Germinal center (tissue), 1 donor: ENCODE measurements at regions not wholly inside any gene's neighbourhood (a gene's known extent, or its start where the extent isn't known, plus 50 kb on each side); places are given as distances from the start of the nearest gene placed in this dataset.

ENCODE experiments used
- DNase-seq: peaks from one replicate; pipeline ENCODE4 v3.0.0; 2012; ENCODE audit warnings: mixed read lengths, low spot score

DNA sequence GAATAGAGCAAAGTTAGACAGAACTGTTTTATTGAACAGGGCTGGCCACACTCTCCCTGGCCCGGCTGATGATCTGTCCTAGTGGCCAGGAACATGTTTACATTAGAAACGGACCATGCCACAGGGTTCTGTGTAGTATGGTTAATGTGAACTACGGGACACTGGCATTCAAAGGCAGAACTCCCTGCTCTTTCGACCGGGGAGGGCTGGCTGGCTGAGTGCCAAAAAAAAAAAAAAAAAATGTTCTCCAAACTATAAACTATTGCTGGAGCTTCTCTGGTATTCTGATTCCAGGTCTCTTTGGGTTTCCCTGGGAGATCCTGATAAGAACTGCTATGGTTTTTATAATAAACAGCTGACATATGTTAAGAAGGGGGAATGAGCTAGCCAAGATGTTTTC, 1262.6 kb upstream of the SORCS1 start:
- DNase-seq, result no peak

- DNase-seq, result no peak
Observed at GRCh38 chr10:108425283-108425964, 1260.9 kb upstream of the SORCS1 start.

DNA sequence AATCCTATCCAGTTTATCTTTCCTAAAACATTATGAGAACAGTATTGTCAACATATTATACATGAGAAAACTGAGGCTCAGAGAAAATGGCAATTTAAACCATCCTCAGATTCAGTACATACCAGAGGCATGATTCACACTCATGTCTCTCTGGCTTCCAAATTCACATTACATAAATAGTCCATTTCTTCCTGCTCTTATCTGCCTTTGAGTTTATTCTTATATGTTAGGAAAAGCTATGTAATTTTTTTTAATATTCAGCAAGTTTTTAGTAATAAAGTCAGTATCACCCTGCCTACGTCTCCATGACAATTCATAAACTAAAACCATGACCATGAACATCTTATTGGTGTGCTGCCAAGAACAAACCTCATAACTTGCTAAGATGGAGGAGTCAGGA, 1260.2 kb upstream of the SORCS1 start:
- DNase-seq, result no peak

GRCh38 chr10:108422286-108422685, 1257.8 kb upstream of the SORCS1 start:
- DNase-seq, result no peak

DNA sequence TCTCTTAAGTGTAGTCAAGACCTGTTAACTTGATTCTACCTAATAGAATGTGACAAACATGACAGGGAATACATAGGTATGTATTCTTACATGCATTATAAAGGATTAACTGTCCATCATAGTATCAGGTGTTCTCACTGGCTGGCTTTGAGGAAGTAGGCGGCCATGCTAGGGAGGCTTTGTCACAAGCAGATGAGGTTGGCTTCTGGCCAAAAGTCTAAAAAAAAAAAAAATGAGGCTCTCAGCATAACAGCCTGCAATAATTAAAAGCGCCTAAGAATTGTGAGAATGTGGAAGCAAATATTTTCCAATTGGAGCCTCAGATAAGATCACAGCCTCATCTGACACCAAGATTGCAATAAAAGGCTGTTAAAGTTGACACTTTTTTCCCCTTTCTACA, 1256.8 kb upstream of the SORCS1 start:
- no peak for DNase-seq

GRCh38 chr10:108413954-108414353, 1249.4 kb upstream of the SORCS1 start:
- no peak for DNase-seq

DNA sequence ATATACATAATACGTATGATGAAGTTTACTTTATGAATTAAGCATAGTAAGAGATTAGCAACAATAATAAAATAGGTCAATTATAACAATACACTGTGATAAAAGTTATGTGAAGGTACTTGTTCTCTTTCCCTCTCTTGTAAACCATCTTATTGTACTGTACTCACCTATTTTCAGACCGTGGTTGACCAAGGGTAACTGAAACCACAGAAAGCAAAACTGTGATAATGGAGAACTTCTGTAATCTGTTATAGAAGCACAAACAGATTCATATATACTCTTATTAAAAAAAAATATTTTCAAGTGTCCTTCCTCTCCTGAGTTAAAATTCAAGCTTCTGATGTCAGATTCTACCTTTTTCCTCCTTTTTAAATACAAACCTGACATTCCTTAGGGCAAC, 1247.8 kb upstream of the SORCS1 start:
- no peak for DNase-seq

DNA sequence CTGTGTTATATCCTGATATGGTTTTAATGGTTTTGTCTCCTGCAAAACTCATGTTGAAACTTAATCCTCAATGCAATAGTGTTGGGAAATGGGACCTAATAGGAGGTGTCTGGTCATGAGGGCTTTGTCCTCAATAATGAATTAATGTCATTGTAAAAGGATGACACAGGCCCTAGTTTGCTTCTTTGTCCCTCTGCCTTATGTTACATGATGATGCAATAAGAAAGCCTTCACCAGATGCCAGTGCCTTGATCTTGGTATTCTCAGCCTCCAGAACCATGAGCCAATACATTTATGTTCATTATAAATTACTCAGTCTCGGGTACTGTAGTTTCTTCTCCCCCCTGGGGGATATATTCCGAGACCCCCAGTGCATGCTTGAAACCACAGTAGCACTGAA, 1247.4 kb upstream of the SORCS1 start:
- no peak for DNase-seq

DNA sequence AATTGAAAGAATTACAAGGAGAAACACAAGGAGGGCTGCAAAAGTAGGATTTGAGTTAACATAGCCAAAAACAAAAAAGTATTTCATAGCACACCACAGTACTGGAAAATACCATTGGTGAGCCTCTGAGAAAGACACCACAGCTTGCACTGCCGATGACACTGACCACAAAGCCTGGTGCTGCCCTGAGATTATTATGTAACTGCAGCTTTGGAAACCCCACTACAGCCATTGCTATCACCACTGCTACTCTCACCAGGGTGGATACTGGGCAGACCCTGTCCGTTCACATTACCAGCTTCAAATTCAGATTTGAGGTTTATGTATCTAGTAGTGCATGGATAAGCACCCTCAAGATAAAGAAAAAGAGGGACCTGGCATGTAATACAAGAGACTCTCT, 1246.7 kb upstream of the SORCS1 start:
- DNase-seq, result no peak

- DNase-seq, result no peak
Observed at GRCh38 chr10:108410236-108410635, 1245.7 kb upstream of the SORCS1 start.

DNA sequence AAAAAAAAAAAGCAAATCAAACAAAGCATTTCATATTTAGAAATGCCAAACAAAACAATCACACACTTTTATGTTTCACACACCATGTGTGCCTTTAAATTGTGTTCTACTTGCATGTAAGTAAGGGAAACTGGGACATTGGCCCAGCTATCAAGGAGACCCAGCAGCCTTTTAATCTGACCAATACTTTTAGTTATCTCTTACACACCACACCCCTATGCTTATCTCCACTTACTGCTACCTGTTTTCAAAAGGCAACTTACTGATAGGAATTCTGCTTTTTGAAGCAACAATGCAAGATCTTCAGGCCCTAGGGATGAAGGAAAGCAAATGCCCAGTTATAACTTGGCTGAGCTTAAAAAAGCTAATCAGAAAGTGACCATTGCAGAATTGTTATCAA, 1244.8 kb upstream of the SORCS1 start:
- DNase-seq, result no peak

GRCh38 chr10:108404155-108404554, 1239.6 kb upstream of the SORCS1 start:
- DNase-seq, result no peak

GRCh38 chr10:108399465-108399864, 1235.0 kb upstream of the SORCS1 start:
- DNase-seq, result no peak

GRCh38 chr10:108393089-108393488, 1228.6 kb upstream of the SORCS1 start:
- no peak for DNase-seq

- DNase-seq, result no peak
Observed at GRCh38 chr10:108392286-108392685, 1227.8 kb upstream of the SORCS1 start.

- no peak for DNase-seq
Observed at GRCh38 chr10:108388706-108389105, 1224.2 kb upstream of the SORCS1 start.

GRCh38 chr10:108385963-108386362, 1221.5 kb upstream of the SORCS1 start:
- no peak for DNase-seq

- DNase-seq, result no peak
Observed at GRCh38 chr10:108384378-108384777, 1219.9 kb upstream of the SORCS1 start.

- no peak for DNase-seq
Observed at GRCh38 chr10:108378779-108379178, 1214.3 kb upstream of the SORCS1 start.

DNA sequence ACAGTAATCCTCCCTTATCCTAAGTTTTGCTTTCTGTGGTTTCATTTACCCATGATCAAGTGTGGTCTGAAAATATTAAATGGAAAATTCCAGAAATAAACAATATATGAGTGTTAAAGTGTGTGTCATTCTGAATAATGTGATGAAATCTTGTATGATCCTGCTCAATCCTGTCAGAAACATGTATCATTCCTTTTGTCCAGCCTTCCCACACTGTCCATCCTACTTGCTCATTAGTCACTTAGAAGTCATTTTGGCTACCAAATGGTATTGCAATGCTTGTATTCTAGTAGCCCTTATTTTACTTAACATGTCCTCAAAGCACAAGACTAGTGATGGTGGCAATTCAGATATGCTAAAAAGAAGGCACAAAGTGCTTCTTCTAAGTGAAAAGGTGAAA, 1211.2 kb upstream of the SORCS1 start:
- no peak for DNase-seq

GRCh38 chr10:108374991-108375390, 1210.5 kb upstream of the SORCS1 start:
- no peak for DNase-seq

DNA sequence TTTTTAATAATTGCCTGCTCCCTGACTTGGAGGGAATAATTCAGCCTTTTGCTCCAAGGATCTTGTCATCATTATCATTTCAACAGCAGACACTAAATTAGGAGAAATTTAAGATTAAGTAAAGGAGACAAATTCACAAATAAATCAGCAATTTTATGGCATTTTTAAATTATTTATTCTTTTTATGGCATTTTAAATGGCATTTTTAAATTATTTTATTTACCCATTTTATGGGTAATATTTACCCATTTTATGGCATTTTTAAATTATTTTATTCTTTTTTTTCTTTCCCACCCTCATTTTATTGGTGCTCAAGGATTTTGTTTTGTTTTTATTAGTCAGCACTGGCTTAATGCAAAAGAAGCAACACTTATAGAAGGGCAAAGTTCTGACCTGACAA, 1201.0 kb upstream of the SORCS1 start:
- DNase-seq, result no peak

GRCh38 chr10:108363576-108363975, 1199.1 kb upstream of the SORCS1 start:
- DNase-seq, result no peak

GRCh38 chr10:108362961-108363360, 1198.5 kb upstream of the SORCS1 start:
- DNase-seq, result no peak

GRCh38 chr10:108362296-108362695, 1197.8 kb upstream of the SORCS1 start:
- no peak for DNase-seq
